ENCODE measurements at regions not wholly inside any gene's neighbourhood (a gene's known extent, or its start where the extent isn't known, plus 50 kb on each side); places are given as distances from the start of the nearest gene placed in this dataset.

GRCh38 chr6:164185471-164185871 lies 771.0 kb downstream of the QKI start:
- TF ChIP-seq CTCF (IDR thresholded peaks at IDR 0.05) = no peak
- no peak overlapping the region for H3K4me3 ChIP-seq
- H3K27ac ChIP-seq = no peak overlapping the region
- no peak for DNase-seq (ENCODE audit: low spot score)

- Histone ChIP-seq H3K27ac (no peak overlapping the region), H3K4me3 (no peak overlapping the region)
- TF ChIP-seq CTCF (IDR thresholded peaks at IDR 0.05) = no peak
- no peak for DNase-seq (ENCODE audit: low spot score)
Measured at GRCh38 chr6:164184410-164184809, 769.9 kb downstream of the QKI start.

- Histone ChIP-seq H3K4me3 (no peak overlapping the region), H3K27ac (no peak overlapping the region)
- TF ChIP-seq CTCF (IDR thresholded peaks at IDR 0.05) = no peak
- no peak for DNase-seq (ENCODE audit: low spot score)
Measured at GRCh38 chr6:164183556-164184123, 769.1 kb downstream of the QKI start.

- Histone ChIP-seq H3K27ac (no peak overlapping the region), H3K4me3 (no peak overlapping the region)
- no peak for DNase-seq (ENCODE audit: low spot score)
- TF ChIP-seq CTCF (IDR thresholded peaks at IDR 0.05) = no peak
Measured at GRCh38 chr6:164178679-164179332, 764.3 kb downstream of the QKI start.

GRCh38 chr6:164169355-164169754 lies 754.8 kb downstream of the QKI start:
- DNase-seq (ENCODE audit: low spot score) = no peak
- H3K27ac ChIP-seq = no peak overlapping the region
- no peak overlapping the region for H3K4me3 ChIP-seq
- TF ChIP-seq CTCF (IDR thresholded peaks at IDR 0.05) = no peak

GRCh38 chr6:164168595-164168994 lies 754.1 kb downstream of the QKI start:
- H3K27ac ChIP-seq = no peak overlapping the region
- H3K4me3 ChIP-seq = no peak overlapping the region
- no peak for DNase-seq (ENCODE audit: low spot score)
- no peak for TF ChIP-seq CTCF (IDR thresholded peaks at IDR 0.05)

GRCh38 chr6:164167873-164168405 lies 753.4 kb downstream of the QKI start:
- no peak for DNase-seq (ENCODE audit: low spot score)
- Histone ChIP-seq H3K4me3 (no peak overlapping the region), H3K27ac (no peak overlapping the region)
- TF ChIP-seq CTCF (IDR thresholded peaks at IDR 0.05) = no peak
